BE2C (cell line): ENCODE measurements at regions not wholly inside any gene's neighbourhood (a gene's known extent, or its start where the extent isn't known, plus 50 kb on each side); places are given as distances from the start of the nearest gene placed in this dataset.

Experiments
- DNase-seq: peaks from one replicate; pipeline ENCODE4 v3.0.0-alpha.2; 2020
- H3K27me3 ChIP-seq: fragments of 250-450 bp; sonication (Bioruptor Pico); 2 replicates; pipeline ENCODE4 v1.5.1; 2020; ENCODE audit warnings: mild to moderate bottlenecking
- H3K36me3 ChIP-seq: fragments of 250-450 bp; sonication (Bioruptor Pico); 2 replicates; pipeline ENCODE4 v1.5.1; 2020; ENCODE audit warnings: mild to moderate bottlenecking
- H3K4me1 ChIP-seq: fragments of 250-450 bp; sonication (Bioruptor Pico); 2 replicates; pipeline ENCODE4 v1.5.1; 2020
- H3K4me3 ChIP-seq: 2 replicates; pipeline ENCODE4 v1.5.1; 2011; ENCODE audit warnings: low read depth, low read length
- H3K9me3 ChIP-seq: fragments of 250-450 bp; sonication (Bioruptor Pico); 2 replicates; pipeline ENCODE4 v1.5.1; 2020
- CTCF ChIP-seq: IDR thresholded peaks from 2 replicates; pipeline ENCODE4 v1.5.1; 2012; ENCODE audit warnings: mild to moderate bottlenecking, low read depth, low read length

- Histone ChIP-seq H3K9me3 (peaks cover 2% of the 10 kb centered on the region; the same call in 1 of the 2 replicates), H3K27me3 (no peaks in the 10 kb centered on the region), H3K36me3 (no peaks in the 10 kb centered on the region), H3K4me1 (no peaks in the 10 kb centered on the region), H3K4me3 (no peak overlapping the region)
- no peak for DNase-seq
- TF ChIP-seq CTCF = no peak
Measured at GRCh38 chr5:144582066-144582465, 411.4 kb downstream of the KCTD16 start.

GRCh38 chr5:144581044-144581443 is 410.4 kb downstream of the KCTD16 start:
- peaks cover 2% of the 10 kb centered on the region; the same call in 1 of the 2 replicates for H3K9me3 ChIP-seq
- H3K27me3 ChIP-seq = no peaks in the 10 kb centered on the region
- H3K36me3 ChIP-seq = no peaks in the 10 kb centered on the region
- TF ChIP-seq CTCF = no peak
- H3K4me1 ChIP-seq = no peaks in the 10 kb centered on the region
- DNase-seq = no peak
- no peak overlapping the region for H3K4me3 ChIP-seq

GRCh38 chr5:144577676-144578075 is 407.0 kb downstream of the KCTD16 start:
- Histone ChIP-seq H3K4me1 (no peaks in the 10 kb centered on the region), H3K36me3 (no peaks in the 10 kb centered on the region), H3K27me3 (no peaks in the 10 kb centered on the region), H3K4me3 (no peak overlapping the region), H3K9me3 (peaks cover 2% of the 10 kb centered on the region; the same call in 1 of the 2 replicates)
- no peak for DNase-seq
- no peak for TF ChIP-seq CTCF

- no peaks in the 10 kb centered on the region for H3K4me1 ChIP-seq
- no peak for DNase-seq
- peaks cover 2% of the 10 kb centered on the region; the same call in 1 of the 2 replicates for H3K9me3 ChIP-seq
- H3K4me3 ChIP-seq = no peak overlapping the region
- no peaks in the 10 kb centered on the region for H3K27me3 ChIP-seq
- TF ChIP-seq CTCF = no peak
- H3K36me3 ChIP-seq = no peaks in the 10 kb centered on the region
Measured at GRCh38 chr5:144575736-144576135, 405.1 kb downstream of the KCTD16 start.

- no peak for TF ChIP-seq CTCF
- Histone ChIP-seq H3K4me1 (no peaks in the 10 kb centered on the region), H3K9me3 (no peaks in the 10 kb centered on the region), H3K36me3 (no peaks in the 10 kb centered on the region), H3K27me3 (no peaks in the 10 kb centered on the region), H3K4me3 (no peak overlapping the region)
- DNase-seq = no peak
Measured at GRCh38 chr5:144567421-144567780, 396.7 kb downstream of the KCTD16 start.

GRCh38 chr5:144566747-144567420 is 396.2 kb downstream of the KCTD16 start:
- H3K4me3 ChIP-seq = no peak overlapping the region
- no peaks in the 10 kb centered on the region for H3K4me1 ChIP-seq
- H3K27me3 ChIP-seq = no peaks in the 10 kb centered on the region
- no peak for DNase-seq
- no peaks in the 10 kb centered on the region for H3K9me3 ChIP-seq
- no peaks in the 10 kb centered on the region for H3K36me3 ChIP-seq
- no peak for TF ChIP-seq CTCF
